Body of pancreas (tissue), 4 donors: ENCODE measurements at regions not wholly inside any gene's neighbourhood (a gene's known extent, or its start where the extent isn't known, plus 50 kb on each side); places are given as distances from the start of the nearest gene placed in this dataset.

Experiments used
- ATAC-seq: fragments of 150-250 bp; one replicate; pipeline ENCODE4 v1.9.1; 2016
- DNase-seq, 4 donors: peaks; one replicate each; pipeline ENCODE4 v3.0.0-alpha.2; 2019
- H3K27ac ChIP-seq, 4 donors: fragments of 200-600 bp; sonication (generic); 1 replicate in 3 of 4; 2 replicates in 1 of 4; pipeline versions ENCODE4 v1.5.1 to v1.6.1; 2016 to 2019; ENCODE audit warnings: mild to moderate bottlenecking in 1 of 4, mixed read lengths in 1 of 4, moderate library complexity in 1 of 4
- H3K27me3 ChIP-seq, 2 donors: fragments of 200-600 bp; sonication (generic); one replicate each; pipeline ENCODE4 v1.6.0; 2016; ENCODE audit warnings: mild to moderate bottlenecking in 1 of 2
- H3K36me3 ChIP-seq, 2 donors: fragments of 200-600 bp; sonication (generic); replicated peaks in 1 of 2; 2 replicates each; pipeline ENCODE4 v1.5.1; 2016; ENCODE audit warnings: low read depth in 2 of 2; ENCODE audit not compliant: insufficient read depth in 1 of 2
- H3K4me1 ChIP-seq: fragments of 200-600 bp; sonication (generic); one replicate; pipeline ENCODE4 v1.6.0; 2016
- H3K4me3 ChIP-seq, 2 donors: fragments of 200-600 bp; sonication (generic); 1 replicate in 1 of 2; 2 replicates in 1 of 2; pipeline ENCODE4 v1.5.1; 2016 to 2019
- H3K9me3 ChIP-seq, 3 donors: fragments of 200-600 bp; sonication (generic); 1 replicate in 2 of 3; 2 replicates in 1 of 3; pipeline ENCODE4 v1.5.1; 2016
- CTCF ChIP-seq, 7 experiments: fragments of 450-650 bp in 4 of 7; fragments of 200-600 bp in 3 of 7; sonication (generic) in 3 of 7; IDR thresholded peaks; one replicate each; pipeline ENCODE4 v1.5.1; 2016 to 2019; ENCODE audit warnings: antibody characterized with exemption in 7 of 7
- POLR2A ChIP-seq, 3 donors: fragments of 450-650 bp; IDR thresholded peaks; one replicate each; pipeline ENCODE4 v1.6.1; 2016; ENCODE audit warnings: antibody characterized with exemption in 3 of 3, mild to moderate bottlenecking in 2 of 3
- WGBS, 2 donors: methylation state at CpG; one replicate each; pipeline ENCODE4 v1.1.5; 2017; 5-methylcytosine and 5-hydroxymethylcytosine counted together
- intact Hi-C: fragments of 100-400 bp; cut with DNase I; formaldehyde crosslinking; loops from one replicate; pipeline ENCODE4 v1.15.1; 2023

- no peaks in the 10 kb centered on the region for H3K9me3 ChIP-seq
- no peaks in the 10 kb centered on the region for H3K27me3 ChIP-seq
- no peaks in the 10 kb centered on the region for H3K4me1 ChIP-seq
- WGBS, 2 donors, result 1 to 2% methylated on average over 34 of the region's 34 CpGs
- no peaks in the 10 kb centered on the region for H3K36me3 ChIP-seq
- DNase-seq (peak; percentile 36 to 57 (median 48)), ATAC-seq (peak; percentile 86)
- H3K4me3 ChIP-seq, result peak overlapping the region in 1 of 2 donors; percentile 30
- TF ChIP-seq POLR2A (IDR thresholded peaks at IDR 0.05) (peak in 2 of 3 donors; percentile 39 to 42), CTCF (IDR thresholded peaks at IDR 0.05) (no peak)
- intact Hi-C loops, result no loop called here
- H3K27ac ChIP-seq, result peak overlapping the region in 3 of 4 donors; percentile 27 to 68 (median 54)
These were observed 631.5 kb downstream of the NYAP2 start for GRCh38 chr2:226030788-226031646.

GRCh38 chr2:226030369-226030768 lies 630.9 kb downstream of the NYAP2 start:
- H3K9me3 ChIP-seq, result no peaks in the 10 kb centered on the region
- no peak overlapping the region for H3K4me3 ChIP-seq
- DNase-seq, result no peak
- no peaks in the 10 kb centered on the region for H3K36me3 ChIP-seq
- ATAC-seq, result no peak
- no peaks in the 10 kb centered on the region for H3K4me1 ChIP-seq
- H3K27ac ChIP-seq, result peak overlapping the region in 1 of 4 donors; percentile 68
- TF ChIP-seq CTCF (IDR thresholded peaks at IDR 0.05) (no peak), POLR2A (IDR thresholded peaks at IDR 0.05) (no peak)
- no peaks in the 10 kb centered on the region for H3K27me3 ChIP-seq
- intact Hi-C loops, result no loop called here
- 29 to 40% methylated on average over 8 of the region's 8 CpGs for WGBS, 2 donors

GRCh38 chr2:226023946-226024345 lies 624.4 kb downstream of the NYAP2 start:
- no peak for ATAC-seq
- Histone ChIP-seq H3K27me3 (no peaks in the 10 kb centered on the region), H3K4me3 (no peak overlapping the region), H3K27ac (no peak overlapping the region), H3K9me3 (no peaks in the 10 kb centered on the region), H3K4me1 (no peaks in the 10 kb centered on the region), H3K36me3 (no peaks in the 10 kb centered on the region)
- TF ChIP-seq POLR2A (IDR thresholded peaks at IDR 0.05) (no peak), CTCF (IDR thresholded peaks at IDR 0.05) (no peak)
- no peak for DNase-seq
- intact Hi-C loops, result no loop called here

- Histone ChIP-seq H3K27ac (no peak overlapping the region), H3K36me3 (no peaks in the 10 kb centered on the region), H3K4me1 (no peaks in the 10 kb centered on the region), H3K27me3 (no peaks in the 10 kb centered on the region), H3K9me3 (no peaks in the 10 kb centered on the region), H3K4me3 (no peak overlapping the region)
- TF ChIP-seq CTCF (IDR thresholded peaks at IDR 0.05) (no peak), POLR2A (IDR thresholded peaks at IDR 0.05) (no peak)
- no peak for ATAC-seq
- DNase-seq, result no peak
- intact Hi-C loops, result no loop called here
- WGBS, 2 donors, result 45 to 46% methylated on average over 5 of the region's 5 CpGs
These were observed 623.9 kb downstream of the NYAP2 start for GRCh38 chr2:226023383-226023782.

GRCh38 chr2:226020956-226021355 lies 621.4 kb downstream of the NYAP2 start:
- no peak overlapping the region for H3K27ac ChIP-seq
- no peaks in the 10 kb centered on the region for H3K36me3 ChIP-seq
- no peaks in the 10 kb centered on the region for H3K9me3 ChIP-seq
- no peak overlapping the region for H3K4me3 ChIP-seq
- no peaks in the 10 kb centered on the region for H3K27me3 ChIP-seq
- no peak for ATAC-seq
- no peaks in the 10 kb centered on the region for H3K4me1 ChIP-seq
- intact Hi-C loops, result no loop called here
- WGBS, 2 donors, result 75 to 81% methylated on average over 1 of the region's 1 CpG
- TF ChIP-seq CTCF (IDR thresholded peaks at IDR 0.05), result no peak
- no peak for TF ChIP-seq POLR2A (IDR thresholded peaks at IDR 0.05)
- DNase-seq, result no peak
